ENCODE measurements at regions not wholly inside any gene's neighbourhood (a gene's known extent, or its start where the extent isn't known, plus 50 kb on each side); places are given as distances from the start of the nearest gene placed in this dataset.

DNA sequence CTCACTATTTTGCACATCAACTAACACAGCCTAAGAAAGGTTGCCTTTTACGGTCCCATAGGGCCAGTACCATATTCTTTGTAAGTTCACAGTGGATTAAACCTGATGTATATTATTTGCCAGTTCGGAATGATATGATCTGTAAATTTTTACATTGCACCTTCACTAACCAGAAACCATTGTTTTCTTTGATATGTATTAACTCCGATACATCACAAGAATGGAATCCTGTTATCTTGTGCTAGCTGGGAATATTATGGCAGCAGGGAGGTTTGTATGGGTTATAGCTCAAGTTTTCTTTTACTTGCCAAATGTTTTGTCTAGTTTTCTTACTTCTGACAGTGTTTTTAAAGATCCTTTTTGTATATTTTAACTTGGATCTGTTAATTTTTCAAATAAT, 51.4 kb upstream of the S1PR1 start:
- Histone ChIP-seq H2AFZ (ENCODE audit: low read depth) (no peak overlapping the region), H3K27ac (no peak overlapping the region), H3K9ac (no peak overlapping the region), H3K4me1 (ENCODE audit: low read depth, poor library complexity, severe bottlenecking) (no peaks in the 10 kb centered on the region), H3K27me3 (ENCODE audit: insufficient read depth, low read depth) (no peaks in the 10 kb centered on the region), H3K4me2 (no peak overlapping the region), H3K79me2 (ENCODE audit: insufficient read depth, low read depth) (no peaks in the 10 kb centered on the region), H4K20me1 (ENCODE audit: insufficient read depth) (no peaks in the 10 kb centered on the region), H3K4me3 (IDR thresholded peaks at IDR 0.05; ENCODE audit: insufficient read depth, low read depth, low read length) (no peak overlapping the region), H3K36me3 (ENCODE audit: insufficient read depth) (no peaks in the 10 kb centered on the region)
- TF ChIP-seq, protein P1, sequence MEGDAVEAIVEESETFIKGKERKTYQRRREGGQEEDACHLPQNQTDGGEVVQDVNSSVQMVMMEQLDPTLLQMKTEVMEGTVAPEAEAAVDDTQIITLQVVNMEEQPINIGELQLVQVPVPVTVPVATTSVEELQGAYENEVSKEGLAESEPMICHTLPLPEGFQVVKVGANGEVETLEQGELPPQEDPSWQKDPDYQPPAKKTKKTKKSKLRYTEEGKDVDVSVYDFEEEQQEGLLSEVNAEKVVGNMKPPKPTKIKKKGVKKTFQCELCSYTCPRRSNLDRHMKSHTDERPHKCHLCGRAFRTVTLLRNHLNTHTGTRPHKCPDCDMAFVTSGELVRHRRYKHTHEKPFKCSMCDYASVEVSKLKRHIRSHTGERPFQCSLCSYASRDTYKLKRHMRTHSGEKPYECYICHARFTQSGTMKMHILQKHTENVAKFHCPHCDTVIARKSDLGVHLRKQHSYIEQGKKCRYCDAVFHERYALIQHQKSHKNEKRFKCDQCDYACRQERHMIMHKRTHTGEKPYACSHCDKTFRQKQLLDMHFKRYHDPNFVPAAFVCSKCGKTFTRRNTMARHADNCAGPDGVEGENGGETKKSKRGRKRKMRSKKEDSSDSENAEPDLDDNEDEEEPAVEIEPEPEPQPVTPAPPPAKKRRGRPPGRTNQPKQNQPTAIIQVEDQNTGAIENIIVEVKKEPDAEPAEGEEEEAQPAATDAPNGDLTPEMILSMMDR (conservative IDR thresholded peaks at IDR 0.05; ENCODE audit: low read depth, low read length) = no peak

DNA sequence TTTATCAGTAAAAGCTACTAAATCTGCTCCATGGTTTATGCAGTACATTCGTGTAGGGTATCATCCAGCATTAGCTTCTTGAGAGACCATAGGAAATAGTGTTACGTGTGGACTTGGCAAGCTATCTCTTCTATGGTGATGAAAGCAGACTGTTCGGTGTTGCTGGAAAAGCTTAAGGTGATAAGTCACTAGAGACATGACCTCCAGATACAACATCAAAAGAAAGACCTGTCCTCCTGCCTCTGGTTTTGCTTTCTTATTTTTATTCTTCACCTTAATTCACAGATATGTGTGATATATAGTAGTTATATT, 53.5 kb upstream of the S1PR1 start:
- H3K4me1 ChIP-seq (ENCODE audit: low read depth, poor library complexity, severe bottlenecking) = no peaks in the 10 kb centered on the region
- H3K36me3 ChIP-seq (ENCODE audit: insufficient read depth) = no peaks in the 10 kb centered on the region
- no peak overlapping the region for H3K27ac ChIP-seq
- TF ChIP-seq, protein P1 (conservative IDR thresholded peaks at IDR 0.05; ENCODE audit: low read depth, low read length) = no peak
- H2AFZ ChIP-seq (ENCODE audit: low read depth) = no peak overlapping the region
- no peak overlapping the region for H3K4me3 ChIP-seq (IDR thresholded peaks at IDR 0.05; ENCODE audit: insufficient read depth, low read depth, low read length)
- H4K20me1 ChIP-seq (ENCODE audit: insufficient read depth) = no peaks in the 10 kb centered on the region
- no peaks in the 10 kb centered on the region for H3K27me3 ChIP-seq (ENCODE audit: insufficient read depth, low read depth)
- H3K4me2 ChIP-seq = no peak overlapping the region
- H3K79me2 ChIP-seq (ENCODE audit: insufficient read depth, low read depth) = no peaks in the 10 kb centered on the region
- no peak overlapping the region for H3K9ac ChIP-seq

DNA sequence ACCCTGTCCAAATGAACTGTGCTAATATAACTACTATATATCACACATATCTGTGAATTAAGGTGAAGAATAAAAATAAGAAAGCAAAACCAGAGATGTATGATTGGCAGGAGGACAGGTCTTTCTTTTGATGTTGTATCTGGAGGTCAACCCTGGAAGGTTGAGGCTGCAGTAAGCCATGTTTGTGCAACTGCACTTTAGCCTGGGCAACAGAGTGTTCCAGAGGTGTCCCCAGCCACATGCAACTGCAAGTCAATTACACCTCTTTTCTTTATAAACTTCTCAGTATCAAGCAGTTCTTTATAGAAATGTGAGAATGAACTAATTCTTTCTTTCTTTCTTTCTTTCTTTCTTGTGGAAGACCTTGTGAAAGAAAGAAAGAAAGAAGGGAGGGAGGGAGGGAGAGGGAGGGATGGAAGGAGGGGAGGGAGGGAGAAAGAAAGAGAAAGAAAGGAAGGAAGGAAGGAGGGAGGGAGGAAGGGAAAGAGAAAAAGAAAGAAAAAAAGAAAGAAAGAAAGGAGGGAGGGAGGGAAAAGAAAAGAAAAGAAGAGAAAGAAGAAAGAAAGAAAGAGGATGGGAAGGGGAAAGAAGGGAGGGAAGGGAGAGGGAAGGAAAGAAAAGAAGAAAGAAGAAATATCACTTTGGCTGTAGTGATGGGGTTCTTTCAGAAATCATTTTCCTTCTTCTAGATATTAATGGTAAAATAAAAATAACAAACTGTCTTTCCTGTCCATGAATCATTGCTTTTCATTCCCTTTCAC, 54.0 kb upstream of the S1PR1 start:
- H3K9ac ChIP-seq = no peak overlapping the region
- no peak overlapping the region for H3K4me3 ChIP-seq (IDR thresholded peaks at IDR 0.05; ENCODE audit: insufficient read depth, low read depth, low read length)
- no peaks in the 10 kb centered on the region for H3K4me1 ChIP-seq (ENCODE audit: low read depth, poor library complexity, severe bottlenecking)
- H3K27me3 ChIP-seq (ENCODE audit: insufficient read depth, low read depth) = no peaks in the 10 kb centered on the region
- H3K79me2 ChIP-seq (ENCODE audit: insufficient read depth, low read depth) = no peaks in the 10 kb centered on the region
- H3K4me2 ChIP-seq = no peak overlapping the region
- H3K36me3 ChIP-seq (ENCODE audit: insufficient read depth) = no peaks in the 10 kb centered on the region
- H4K20me1 ChIP-seq (ENCODE audit: insufficient read depth) = no peaks in the 10 kb centered on the region
- H3K27ac ChIP-seq = no peak overlapping the region
- no peak overlapping the region for H2AFZ ChIP-seq (ENCODE audit: low read depth)
- TF ChIP-seq, protein P1 (conservative IDR thresholded peaks at IDR 0.05; ENCODE audit: low read depth, low read length) = no peak

DNA sequence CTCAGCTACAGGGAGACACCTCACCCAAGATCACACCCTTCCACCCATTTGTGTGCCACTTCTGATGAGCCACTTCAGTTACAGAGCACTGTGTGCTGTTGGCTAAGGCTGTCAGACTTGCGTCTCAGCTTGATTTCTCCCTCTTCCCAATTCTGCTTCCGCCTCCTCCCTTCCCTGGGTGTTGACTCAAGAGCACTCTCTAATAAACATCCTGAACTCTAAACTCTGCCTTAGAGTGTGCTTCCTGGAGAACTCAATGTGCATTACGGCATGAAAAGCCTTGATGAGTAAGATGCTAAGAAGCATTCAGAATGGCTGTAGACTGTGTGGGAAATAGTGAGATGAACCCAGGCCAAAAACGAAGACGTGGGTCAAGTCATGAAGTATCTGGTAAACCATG, 54.9 kb upstream of the S1PR1 start:
- H3K27me3 ChIP-seq (ENCODE audit: insufficient read depth, low read depth) = no peaks in the 10 kb centered on the region
- TF ChIP-seq, protein P1 (conservative IDR thresholded peaks at IDR 0.05; ENCODE audit: low read depth, low read length) = no peak
- H3K9ac ChIP-seq = no peak overlapping the region
- no peaks in the 10 kb centered on the region for H3K36me3 ChIP-seq (ENCODE audit: insufficient read depth)
- no peak overlapping the region for H3K4me3 ChIP-seq (IDR thresholded peaks at IDR 0.05; ENCODE audit: insufficient read depth, low read depth, low read length)
- no peaks in the 10 kb centered on the region for H3K4me1 ChIP-seq (ENCODE audit: low read depth, poor library complexity, severe bottlenecking)
- H4K20me1 ChIP-seq (ENCODE audit: insufficient read depth) = no peaks in the 10 kb centered on the region
- H3K27ac ChIP-seq = no peak overlapping the region
- H2AFZ ChIP-seq (ENCODE audit: low read depth) = no peak overlapping the region
- H3K4me2 ChIP-seq = no peak overlapping the region
- H3K79me2 ChIP-seq (ENCODE audit: insufficient read depth, low read depth) = no peaks in the 10 kb centered on the region

All from KMS-11 (cell line).